HEK293 (cell line): ENCODE measurements at regions not wholly inside any gene's neighbourhood (a gene's known extent, or its start where the extent isn't known, plus 50 kb on each side); places are given as distances from the start of the nearest gene placed in this dataset.

ENCODE experiments used
- CTCF ChIA-PET: fragments of 350-600 bp; formaldehyde crosslinking; extraction: SDS; loops from one replicate; lab custom pipeline; 2021; ENCODE audit warnings: antibody characterized with exemption; lab: Yijun Ruan, JAX
- POLR2A ChIA-PET: fragments of 300-600 bp; formaldehyde crosslinking; extraction: SDS; loops from one replicate; lab custom pipeline; 2020; ENCODE audit warnings: antibody characterized with exemption, inconsistent platforms; lab: Yijun Ruan, JAX
- H3K27ac ChIP-seq: fragments of 200-500 bp; sonication (Bioruptor generic); 2 replicates; pipeline ENCODE4 v1.5.1; 2014; ENCODE audit warnings: low read depth, low read length, control low read depth, inconsistent platforms; ENCODE audit errors: extremely low read depth
- H3K36me3 ChIP-seq, 2 experiments: fragments of 200-500 bp in 1 of 2; sonication (Bioruptor generic) in 1 of 2; 1 replicate in 1 of 2; 2 replicates in 1 of 2; pipeline ENCODE4 v1.5.1; 2014 to 2017; ENCODE audit warnings: inconsistent platforms in 2 of 2, low read length in 2 of 2; ENCODE audit not compliant: control insufficient read depth in 2 of 2, insufficient read depth in 1 of 2
- H3K4me1 ChIP-seq: fragments of 200-500 bp; sonication (Bioruptor generic); 2 replicates; pipeline ENCODE4 v1.5.1; 2014; ENCODE audit warnings: mild to moderate bottlenecking, low read length, inconsistent platforms; ENCODE audit not compliant: control insufficient read depth, insufficient read depth
- H3K4me3 ChIP-seq: 2 replicates; pipeline ENCODE4 v1.5.1; 2011; ENCODE audit warnings: low read depth, mild to moderate bottlenecking, control low read depth, low read length, moderate library complexity
- H3K9me3 ChIP-seq: fragments of 200-500 bp; sonication (Bioruptor generic); 2 replicates; pipeline ENCODE4 v1.5.1; 2014; ENCODE audit warnings: low read depth, low read length, inconsistent platforms; ENCODE audit not compliant: control insufficient read depth, insufficient read depth
- AEBP2 ChIP-seq: fragments of 450-650 bp; formaldehyde crosslinking; IDR thresholded peaks from 2 replicates; pipeline ENCODE4 v1.5.1; 2016; ENCODE audit warnings: missing biosample characterization, missing genetic modification characterization, borderline replicate concordance
- HOXC10 ChIP-seq: sonication (generic); formaldehyde crosslinking; IDR thresholded peaks from 2 replicates; pipeline ENCODE4 v1.8.1; 2023; ENCODE audit warnings: mild to moderate bottlenecking, missing genetic modification reagents
- PRDM2 ChIP-seq: fragments of 450-650 bp; formaldehyde crosslinking; IDR thresholded peaks from 2 replicates; pipeline ENCODE4 v1.5.1; 2016; ENCODE audit warnings: missing biosample characterization, missing genetic modification characterization, borderline replicate concordance
- RBAK ChIP-seq: fragments of 450-650 bp; formaldehyde crosslinking; IDR thresholded peaks from 2 replicates; pipeline ENCODE4 v1.5.1; 2016; ENCODE audit warnings: missing biosample characterization, missing genetic modification characterization
- SCRT1 ChIP-seq: fragments of 450-650 bp; formaldehyde crosslinking; IDR thresholded peaks from 2 replicates; pipeline ENCODE4 v1.5.1; 2016; ENCODE audit warnings: missing biosample characterization, missing genetic modification characterization, borderline replicate concordance
- SCRT2 ChIP-seq: fragments of 450-650 bp; formaldehyde crosslinking; IDR thresholded peaks from 2 replicates; pipeline ENCODE4 v1.5.1; 2016; ENCODE audit warnings: missing biosample characterization, missing genetic modification characterization
- WT1 ChIP-seq: fragments of 450-650 bp; formaldehyde crosslinking; IDR thresholded peaks from 2 replicates; pipeline ENCODE4 v1.5.1; 2016; ENCODE audit warnings: missing biosample characterization, missing genetic modification characterization
- ZBTB21 ChIP-seq: fragments of 450-650 bp; formaldehyde crosslinking; IDR thresholded peaks from 2 replicates; pipeline ENCODE4 v1.5.1; 2017; ENCODE audit warnings: missing biosample characterization, missing genetic modification characterization
- ZBTB44 ChIP-seq: fragments of 450-650 bp; IDR thresholded peaks from 2 replicates; pipeline ENCODE4 v1.5.1; 2018; ENCODE audit warnings: missing biosample characterization, mild to moderate bottlenecking, missing genetic modification characterization
- ZFP3 ChIP-seq: fragments of 450-650 bp; formaldehyde crosslinking; IDR thresholded peaks from 2 replicates; pipeline ENCODE4 v1.5.1; 2016; ENCODE audit warnings: low read depth, missing biosample characterization, missing genetic modification characterization
- ZNF174 ChIP-seq: fragments of 450-650 bp; formaldehyde crosslinking; IDR thresholded peaks from 2 replicates; pipeline ENCODE4 v1.5.0; 2017; ENCODE audit warnings: missing biosample characterization, mild to moderate bottlenecking, missing genetic modification characterization
- ZNF221 ChIP-seq: fragments of 450-650 bp; formaldehyde crosslinking; IDR thresholded peaks from 2 replicates; pipeline ENCODE4 v1.5.1; 2017; ENCODE audit warnings: missing biosample characterization, missing genetic modification characterization, borderline replicate concordance
- ZNF292 ChIP-seq: fragments of 450-650 bp; formaldehyde crosslinking; IDR thresholded peaks from 2 replicates; pipeline ENCODE4 v1.5.1; 2016; ENCODE audit warnings: low read depth, missing biosample characterization, missing genetic modification characterization, borderline replicate concordance
- ZNF302 ChIP-seq: fragments of 450-650 bp; formaldehyde crosslinking; IDR thresholded peaks from 2 replicates; pipeline ENCODE4 v1.5.1; 2016; ENCODE audit warnings: missing biosample characterization, missing genetic modification characterization, low read depth
- ZNF362 ChIP-seq: fragments of 450-650 bp; formaldehyde crosslinking; IDR thresholded peaks from 2 replicates; pipeline ENCODE4 v1.5.1; 2016; ENCODE audit warnings: missing biosample characterization, missing genetic modification characterization
- ZNF394 ChIP-seq: fragments of 450-650 bp; formaldehyde crosslinking; IDR thresholded peaks from 2 replicates; pipeline ENCODE4 v1.5.1; 2016; ENCODE audit warnings: missing biosample characterization, missing genetic modification characterization, mild to moderate bottlenecking, moderate library complexity, borderline replicate concordance
- ZNF416 ChIP-seq: fragments of 450-650 bp; formaldehyde crosslinking; IDR thresholded peaks from 2 replicates; pipeline ENCODE4 v1.5.1; 2016; ENCODE audit warnings: missing biosample characterization, missing genetic modification characterization
- ZNF426 ChIP-seq: fragments of 450-650 bp; formaldehyde crosslinking; IDR thresholded peaks from 2 replicates; pipeline ENCODE4 v1.5.1; 2017; ENCODE audit warnings: missing biosample characterization, missing genetic modification characterization, mild to moderate bottlenecking, inconsistent platforms, moderate library complexity
- ZNF48 ChIP-seq: fragments of 450-650 bp; formaldehyde crosslinking; IDR thresholded peaks from 2 replicates; pipeline ENCODE4 v1.5.1; 2016; ENCODE audit warnings: missing biosample characterization, missing genetic modification characterization
- ZNF621 ChIP-seq: fragments of 450-650 bp; formaldehyde crosslinking; IDR thresholded peaks from 2 replicates; pipeline ENCODE4 v1.5.1; 2017; ENCODE audit warnings: missing biosample characterization, missing genetic modification characterization
- ZNF623 ChIP-seq: fragments of 450-650 bp; formaldehyde crosslinking; IDR thresholded peaks from 2 replicates; pipeline ENCODE4 v1.5.1; 2016; ENCODE audit warnings: missing biosample characterization, missing genetic modification characterization
- ZNF664 ChIP-seq: fragments of 450-650 bp; formaldehyde crosslinking; IDR thresholded peaks from 2 replicates; pipeline ENCODE4 v1.5.1; 2016; ENCODE audit warnings: missing biosample characterization, missing genetic modification characterization
- ZNF768 ChIP-seq: fragments of 450-650 bp; formaldehyde crosslinking; IDR thresholded peaks from 2 replicates; pipeline ENCODE4 v1.5.1; 2018; ENCODE audit warnings: missing biosample characterization, mild to moderate bottlenecking, missing genetic modification characterization

GRCh38 chr2:129318581-129319421, 660.7 kb upstream of the RAB6C start (continued):
- TF ChIP-seq PRDM2 (tag by site-specific recombination) (no peak), ZNF768 (no peak), ZNF623 (no peak), RBAK (tag by site-specific recombination) (no peak), ZBTB21 (no peak), SCRT1 (tag by site-specific recombination) (no peak), AEBP2 (tag by site-specific recombination) (no peak), ZBTB44 (tag by site-specific recombination) (no peak)

- ChIA-PET POLR2A (no interaction called here), CTCF (no interaction called here)
- H3K9me3 ChIP-seq: no peaks in the 10 kb centered on the region
- H3K4me1 ChIP-seq: no peaks in the 10 kb centered on the region
- H3K36me3 ChIP-seq: no peaks in the 10 kb centered on the region
- no peak overlapping the region for H3K4me3 ChIP-seq
- TF ChIP-seq ZNF221 (tag by site-specific recombination) (no peak), ZNF426 (tag by site-specific recombination) (no peak)
- TF ChIP-seq, all 188 proteins: peak for 0
- no peak overlapping the region for H3K27ac ChIP-seq
These were observed 660.1 kb upstream of the RAB6C start for GRCh38 chr2:129319422-129319717.

- no peaks in the 10 kb centered on the region for H3K9me3 ChIP-seq
- CTCF ChIA-PET: no interaction called here
- H3K4me1 ChIP-seq: no peaks in the 10 kb centered on the region
- POLR2A ChIA-PET: no interaction called here
- no peak overlapping the region for H3K27ac ChIP-seq
- H3K4me3 ChIP-seq: no peak overlapping the region
- H3K36me3 ChIP-seq: no peaks in the 10 kb centered on the region
- TF ChIP-seq ZNF292: no peak
- no peak for TF ChIP-seq HOXC10 (CRISPR knock-in tag)
- no peak for TF ChIP-seq ZFP3 (tag by site-specific recombination)
- no peak for TF ChIP-seq ZNF394
- no peak for TF ChIP-seq WT1 (tag by site-specific recombination)
- no peak for TF ChIP-seq ZNF621 (tag by site-specific recombination)
- no peak for TF ChIP-seq ZNF302 (tag by site-specific recombination)
- no peak for TF ChIP-seq ZNF174 (tag by site-specific recombination)
- no peak for TF ChIP-seq ZNF48 (tag by site-specific recombination)
- TF ChIP-seq ZNF664 (tag by site-specific recombination): no peak
- TF ChIP-seq ZNF362: no peak
- TF ChIP-seq SCRT2 (tag by site-specific recombination): no peak
- TF ChIP-seq ZNF416 (tag by site-specific recombination): no peak
These were observed 659.2 kb upstream of the RAB6C start for GRCh38 chr2:129320288-129320687.
